Stimulated activated CD8-positive, alpha-beta memory T cell treated with anti-CD3 and anti-CD28 coated beads, Interleukin-4, amount 100 ng/mL, for 48 hours (primary cell): ENCODE measurements at regions not wholly inside any gene's neighbourhood (a gene's known extent, or its start where the extent isn't known, plus 50 kb on each side); places are given as distances from the start of the nearest gene placed in this dataset.
"Not testable (repeated sequence)": the region's sequence is repeated elsewhere in the genome, so short reads cannot be mapped to it uniquely, and the experiment has no call there.

Experiments
- DNase-seq: peaks from one replicate; pipeline ENCODE4 v3.0.0-alpha.2; 2020

- no peak for DNase-seq
Observed at GRCh38 chr11:134976551-134976950, 564.5 kb upstream of the B3GAT1 start.

GRCh38 chr11:134975866-134976376 lies 563.9 kb upstream of the B3GAT1 start:
- no peak for DNase-seq

- DNase-seq: no peak
Observed at GRCh38 chr11:134973801-134974200, 561.8 kb upstream of the B3GAT1 start.

GRCh38 chr11:134971381-134971780 lies 559.3 kb upstream of the B3GAT1 start:
- DNase-seq: no peak

GRCh38 chr11:134967746-134968145 lies 555.7 kb upstream of the B3GAT1 start:
- no peak for DNase-seq

GRCh38 chr11:134961386-134961785 lies 549.3 kb upstream of the B3GAT1 start:
- not testable (repeated sequence) for DNase-seq

DNA sequence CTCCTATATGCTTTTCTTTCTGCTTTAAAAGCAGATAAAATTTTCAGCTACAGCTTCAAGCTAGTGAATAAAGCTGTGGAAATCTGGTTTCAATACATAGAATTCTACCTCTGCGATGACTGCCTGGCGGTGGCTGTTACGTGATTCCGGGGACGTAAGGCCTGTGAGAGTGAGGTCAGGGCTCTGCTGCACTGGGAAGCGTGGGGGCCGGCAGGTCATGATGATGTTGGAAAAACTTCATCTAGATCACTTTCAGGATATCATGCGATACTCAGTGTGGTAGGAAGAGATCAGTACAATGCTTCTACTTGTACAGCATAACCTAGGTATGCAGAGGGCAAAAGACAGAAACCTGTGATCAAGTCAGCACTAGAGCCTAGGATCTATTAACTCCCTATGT lies 546.8 kb upstream of the B3GAT1 start:
- DNase-seq: no peak

- no peak for DNase-seq
Observed at GRCh38 chr11:134958336-134958640, 546.2 kb upstream of the B3GAT1 start.

GRCh38 chr11:134957540-134958335 lies 545.7 kb upstream of the B3GAT1 start:
- DNase-seq: no peak

DNA sequence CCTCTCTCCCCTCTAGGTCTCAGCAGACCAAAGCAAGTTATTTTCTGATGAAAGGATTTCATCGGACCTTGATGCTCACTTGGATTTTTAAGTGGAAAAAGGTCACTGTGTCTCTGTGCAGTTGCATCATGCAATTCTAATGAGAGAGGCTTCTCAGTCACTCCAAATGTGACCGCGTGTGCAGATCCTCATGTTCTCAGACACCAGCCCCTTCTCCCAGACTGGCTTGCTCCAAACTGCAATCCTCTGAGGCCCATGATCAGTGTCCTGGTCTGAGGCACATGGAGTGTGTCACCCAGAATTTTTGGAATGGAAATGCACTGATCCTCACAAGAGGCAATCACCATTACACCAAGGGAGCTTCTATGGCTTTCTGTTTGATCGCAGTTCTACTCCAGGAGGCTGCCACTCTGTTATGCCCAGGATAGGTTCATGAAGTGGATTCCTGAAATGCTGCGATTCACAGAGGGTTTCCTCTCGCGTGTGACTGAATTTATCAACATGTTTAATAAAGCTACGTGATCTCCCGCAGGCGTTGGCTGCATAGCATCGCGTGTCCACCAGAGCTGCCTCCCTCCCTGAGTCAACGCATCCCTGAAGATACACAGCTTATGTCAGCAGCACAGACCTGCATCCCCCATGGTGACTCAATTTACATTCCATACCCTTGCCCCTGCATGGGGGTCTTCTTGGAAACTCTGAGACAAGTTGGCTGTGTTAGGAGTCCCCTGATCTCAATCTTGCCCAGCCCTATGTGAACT lies 544.6 kb upstream of the B3GAT1 start:
- DNase-seq: no peak

DNA sequence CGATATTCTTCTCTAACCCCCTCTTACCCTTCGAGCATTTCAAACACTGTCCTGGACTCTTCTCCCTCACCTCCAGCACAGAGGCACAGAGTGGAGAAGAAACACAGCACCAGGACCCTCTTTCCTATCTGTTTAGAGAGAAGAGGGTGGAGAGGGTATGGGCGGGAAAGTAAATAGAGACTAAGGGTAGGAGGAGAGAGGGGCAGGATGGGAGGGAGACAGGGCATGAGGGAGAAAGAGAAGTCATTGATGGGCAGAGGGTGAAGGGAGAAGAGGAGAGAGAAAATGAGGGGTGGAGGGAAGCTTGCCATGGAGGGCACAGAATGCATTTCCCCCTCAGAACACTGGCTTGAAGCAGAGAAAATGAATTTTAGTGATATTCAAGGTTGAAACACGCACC lies 543.9 kb upstream of the B3GAT1 start:
- not testable (repeated sequence) for DNase-seq

DNA sequence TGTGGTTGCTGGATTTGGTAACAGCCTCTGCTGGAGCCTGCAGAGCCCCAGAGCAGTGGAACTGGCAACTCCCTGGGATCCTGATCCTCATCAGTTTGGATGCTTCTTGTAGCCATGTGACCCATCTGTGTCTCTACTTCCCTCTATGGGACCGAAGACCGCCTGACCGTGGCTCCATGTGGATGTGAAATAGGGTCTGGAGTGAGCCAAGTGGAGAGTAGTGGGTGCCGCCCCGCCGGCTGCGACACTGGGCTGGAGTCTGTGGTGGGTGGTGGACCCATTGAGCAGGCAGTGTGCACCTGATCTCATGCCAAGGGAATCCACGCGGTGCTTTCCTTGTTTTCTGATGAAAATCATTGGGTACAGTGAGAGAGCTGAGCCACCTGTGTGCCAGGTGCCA lies 543.2 kb upstream of the B3GAT1 start:
- DNase-seq: no peak

DNA sequence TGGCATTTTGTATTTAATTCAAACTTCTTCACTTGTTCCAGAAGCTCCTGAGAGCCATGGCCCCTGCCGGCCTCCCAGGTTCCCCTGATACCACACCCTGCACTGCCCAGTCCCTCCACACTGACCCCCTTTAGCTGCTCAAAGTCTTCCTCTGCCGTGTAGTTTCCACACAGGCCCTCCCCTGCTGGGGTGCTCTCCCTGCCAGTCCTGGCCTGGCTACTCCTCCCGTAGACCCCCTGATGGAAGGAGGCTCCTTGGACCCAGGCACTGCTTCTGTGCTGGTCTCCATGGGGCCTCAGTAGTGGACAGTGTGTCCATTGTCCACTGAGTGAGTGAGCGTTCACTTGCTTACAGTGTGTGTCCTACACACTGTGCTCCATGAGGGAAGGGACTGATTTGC lies 542.4 kb upstream of the B3GAT1 start:
- not testable (repeated sequence) for DNase-seq

GRCh38 chr11:134953417-134953970 lies 541.5 kb upstream of the B3GAT1 start:
- not testable (repeated sequence) for DNase-seq

- DNase-seq: no peak
Observed at GRCh38 chr11:134951305-134951700, 539.3 kb upstream of the B3GAT1 start.

DNA sequence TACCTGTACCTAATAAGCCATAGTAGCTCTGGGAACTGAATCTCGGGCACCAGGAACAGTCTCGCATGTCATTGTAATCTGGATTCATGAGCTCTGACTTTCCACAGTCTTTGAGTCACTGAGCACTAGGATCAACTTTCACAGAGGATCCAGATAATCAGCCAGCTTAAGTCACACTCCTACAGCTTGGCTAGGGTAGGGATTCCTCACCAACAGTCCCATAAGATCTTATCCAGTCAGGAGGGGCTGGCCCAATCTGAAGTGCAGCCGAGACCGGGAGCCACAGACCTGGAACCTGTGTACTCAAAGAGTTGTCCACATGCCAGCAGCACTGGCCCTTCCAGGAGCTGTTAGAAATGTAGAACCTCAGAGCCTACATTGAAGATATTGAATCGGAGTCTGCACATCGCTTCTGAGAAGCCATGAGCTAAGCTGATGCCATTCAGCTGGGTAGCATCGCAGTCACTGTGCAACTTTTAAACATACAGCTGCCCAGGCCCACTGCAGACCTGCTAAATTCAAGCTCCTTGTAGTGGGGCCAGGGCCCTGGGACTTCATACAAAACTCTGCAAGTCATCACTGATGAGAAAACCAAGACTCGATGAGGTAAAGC lies 538.8 kb upstream of the B3GAT1 start:
- no peak for DNase-seq

DNA sequence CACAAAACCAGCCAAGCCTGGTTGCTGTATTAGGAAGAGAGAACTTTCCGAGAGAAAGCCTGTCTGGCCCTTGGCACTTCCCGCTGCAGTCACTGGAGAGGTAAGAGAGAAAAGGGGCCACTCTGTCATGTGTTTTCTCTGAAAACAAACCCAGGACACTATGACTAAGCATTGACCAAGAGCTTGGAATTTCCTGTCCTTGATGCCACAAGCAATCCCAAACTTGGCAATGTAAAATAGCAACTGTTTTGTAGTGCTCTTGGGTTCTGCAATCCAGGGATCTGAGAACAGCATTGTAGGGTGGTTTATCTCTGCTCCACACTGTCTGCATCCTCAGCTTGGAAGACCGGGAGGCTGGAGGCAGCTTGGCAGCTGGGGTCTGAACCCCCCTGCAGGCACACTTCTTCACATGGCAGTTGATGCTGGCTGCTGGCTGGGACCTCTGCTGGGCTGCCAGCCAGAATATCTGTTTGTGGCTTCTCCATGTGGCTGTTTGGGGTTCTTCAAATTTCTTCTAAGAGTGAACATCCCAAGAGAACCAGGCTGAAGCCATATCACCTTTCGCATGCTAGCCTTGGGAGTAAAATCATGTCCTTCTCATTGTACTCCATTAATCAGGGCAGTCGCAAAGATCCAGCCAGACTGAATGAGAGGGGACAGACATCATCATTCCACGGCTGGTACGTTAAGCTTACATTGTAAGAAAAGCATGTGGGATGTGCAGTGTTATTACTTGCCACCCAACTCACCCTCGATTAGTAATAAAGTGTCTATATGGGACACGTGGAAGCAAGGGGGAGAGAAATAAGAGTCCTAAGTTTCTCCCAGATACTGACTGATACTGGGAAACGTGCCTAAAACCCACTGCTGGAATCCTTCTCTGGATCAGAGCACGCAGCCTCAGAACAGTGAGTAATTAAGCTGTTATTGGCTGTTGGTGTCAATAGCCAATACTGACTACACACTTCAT lies 537.4 kb upstream of the B3GAT1 start:
- DNase-seq: no peak

DNA sequence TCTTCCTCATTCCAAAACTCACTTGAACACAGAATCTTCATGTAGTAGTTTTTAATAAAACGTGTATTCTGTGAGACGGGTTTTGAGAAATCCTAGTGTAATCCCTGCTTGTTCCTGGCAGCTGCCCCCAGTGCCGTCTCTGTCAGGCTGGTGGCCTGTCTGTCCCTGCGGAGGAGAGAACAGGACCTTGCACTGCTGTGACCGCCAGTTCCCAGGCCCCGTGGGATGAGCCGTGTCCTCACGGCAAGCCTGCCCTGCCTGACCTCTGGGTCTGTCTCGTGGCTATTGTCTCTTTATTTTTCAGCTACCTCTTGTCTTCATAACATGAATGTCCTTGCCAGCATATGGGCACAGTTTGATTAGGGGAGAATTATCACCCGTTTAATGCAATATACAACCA lies 535.5 kb upstream of the B3GAT1 start:
- DNase-seq: no peak

GRCh38 chr11:134945993-134946392 lies 534.0 kb upstream of the B3GAT1 start:
- no peak for DNase-seq

DNA sequence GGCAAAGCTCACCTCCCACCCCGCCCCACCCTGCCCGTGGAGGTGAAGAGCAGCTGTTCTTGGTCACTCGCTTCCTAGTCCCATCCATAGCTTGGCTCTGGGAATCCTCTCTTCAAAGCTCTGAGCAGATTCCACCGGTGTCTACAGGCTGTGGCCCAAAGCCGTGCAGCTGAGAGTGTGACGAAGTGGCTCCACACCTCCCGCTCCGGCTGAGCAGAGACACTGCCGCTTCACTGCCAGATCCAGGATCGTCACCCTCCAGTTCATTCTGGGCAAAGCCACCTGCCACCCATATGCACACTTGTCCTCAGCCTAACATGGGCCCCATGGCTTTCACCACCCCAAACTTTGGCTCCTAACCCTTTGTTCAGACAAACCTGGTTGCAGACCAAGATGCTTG lies 532.9 kb upstream of the B3GAT1 start:
- no peak for DNase-seq

DNA sequence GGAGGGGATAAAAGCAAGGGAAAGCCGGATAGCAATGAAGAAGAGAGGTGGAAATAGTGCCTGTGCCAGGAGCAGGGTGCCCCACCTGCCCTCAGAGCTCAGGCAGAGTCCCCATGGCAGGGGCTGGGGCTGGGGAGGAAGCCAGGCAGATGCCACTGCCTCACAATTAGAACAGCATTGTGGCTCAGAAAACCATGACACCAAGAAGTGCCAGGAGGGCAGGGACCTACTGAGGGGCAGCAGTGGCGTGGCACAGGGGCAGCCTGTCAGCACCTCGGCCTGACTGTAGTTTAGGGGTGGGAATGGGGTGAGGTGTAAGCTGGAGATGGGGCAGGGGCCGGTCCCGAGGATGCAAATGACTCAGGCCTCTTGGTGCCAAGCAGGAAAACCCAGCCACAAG lies 532.1 kb upstream of the B3GAT1 start:
- no peak for DNase-seq

DNA sequence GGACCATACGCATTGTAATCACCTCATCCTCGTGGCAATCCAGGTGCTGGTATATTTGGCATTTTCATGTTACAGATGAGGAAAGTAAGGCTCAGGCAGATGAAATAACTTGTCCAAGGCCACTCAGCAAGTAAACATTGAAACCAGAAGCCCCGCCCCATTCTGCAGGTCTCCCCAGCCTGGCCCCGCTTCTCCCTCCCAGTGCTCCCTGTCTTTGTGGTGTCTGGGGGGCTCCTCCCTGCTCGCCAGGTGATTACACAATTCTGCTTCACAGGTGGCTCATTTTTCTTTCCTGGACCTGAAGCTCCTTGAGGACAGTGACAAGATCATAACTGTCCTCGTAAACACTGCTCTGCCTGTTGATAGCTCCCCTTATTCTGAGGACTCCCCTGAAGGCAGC lies 531.5 kb upstream of the B3GAT1 start:
- DNase-seq: no peak
